ENCODE measurements at regions not wholly inside any gene's neighbourhood (a gene's known extent, or its start where the extent isn't known, plus 50 kb on each side); places are given as distances from the start of the nearest gene placed in this dataset.

GRCh38 chr13:47175172-47175866, 278.5 kb upstream of the HTR2A start:
- no peaks in the 10 kb centered on the region for H3K36me3 ChIP-seq
- H3K9me3 ChIP-seq, result no peaks in the 10 kb centered on the region
- H3K27ac ChIP-seq, result no peak overlapping the region
- TF ChIP-seq CTCF (IDR thresholded peaks at IDR 0.05) (no peak), POLR2A (IDR thresholded peaks at IDR 0.05) (no peak)
- H3K4me3 ChIP-seq, result no peak overlapping the region
- H3K27me3 ChIP-seq, result no peaks in the 10 kb centered on the region
- intact Hi-C loops (cut with DNase I; ENCODE audit: low total_unique reads), result no loop called here
- no peak for DNase-seq
- no peaks in the 10 kb centered on the region for H3K4me1 ChIP-seq

DNA sequence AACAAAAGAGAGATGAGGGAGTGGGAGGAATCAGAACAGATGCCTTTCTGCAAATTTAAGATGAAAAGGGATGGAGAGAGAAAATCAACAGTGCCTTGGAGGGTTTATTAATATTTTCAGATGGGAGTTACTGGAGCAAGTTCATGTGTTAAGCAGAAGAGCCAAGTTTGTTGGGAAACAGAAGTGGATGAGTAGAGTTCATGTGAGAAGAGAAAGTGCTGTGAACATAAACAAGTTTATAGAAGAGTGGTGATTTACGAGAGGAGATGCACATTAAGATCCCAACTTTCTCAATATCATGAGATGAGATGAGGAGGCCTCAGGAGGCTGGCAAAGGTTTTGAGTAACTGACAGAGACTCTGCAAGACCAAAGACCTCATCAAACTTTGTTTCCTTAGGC, 274.1 kb upstream of the HTR2A start:
- H3K4me1 ChIP-seq, result no peaks in the 10 kb centered on the region

DNA sequence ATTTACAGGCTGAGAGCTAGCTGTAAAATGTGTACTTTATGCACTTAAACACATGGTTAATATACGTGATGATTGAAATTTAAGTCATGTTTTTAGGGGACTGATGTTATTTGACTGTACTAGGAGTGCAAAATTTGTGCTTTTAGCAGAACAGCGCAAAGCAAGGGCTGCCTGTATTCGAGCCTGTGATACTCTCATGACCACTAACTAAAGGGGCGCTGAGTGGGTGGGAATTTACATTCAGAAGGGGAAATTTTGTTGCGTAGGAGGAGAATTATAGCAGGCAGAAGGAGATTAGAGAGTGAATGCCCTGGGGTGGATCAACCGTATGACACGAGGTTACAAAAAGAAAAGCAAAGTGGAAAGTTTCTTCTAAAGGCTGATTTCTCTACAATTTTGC, 271.8 kb upstream of the HTR2A start:
- H3K9me3 ChIP-seq, result no peaks in the 10 kb centered on the region
- DNase-seq, result no peak
- no peaks in the 10 kb centered on the region for H3K36me3 ChIP-seq
- H3K27ac ChIP-seq, result no peak overlapping the region
- TF ChIP-seq POLR2A (IDR thresholded peaks at IDR 0.05) (no peak), CTCF (IDR thresholded peaks at IDR 0.05) (no peak)
- no peak overlapping the region for H3K4me3 ChIP-seq
- H3K27me3 ChIP-seq, result no peaks in the 10 kb centered on the region
- intact Hi-C loops (cut with DNase I; ENCODE audit: low total_unique reads), result no loop called here
- H3K4me1 ChIP-seq, result no peaks in the 10 kb centered on the region

More for the DNA sequence above, 274.1 kb upstream of the HTR2A start:
- H3K27ac ChIP-seq, result no peak overlapping the region
- intact Hi-C loops (cut with DNase I; ENCODE audit: low total_unique reads), result no loop called here
- H3K27me3 ChIP-seq, result no peaks in the 10 kb centered on the region
- H3K9me3 ChIP-seq, result no peaks in the 10 kb centered on the region
- TF ChIP-seq CTCF (IDR thresholded peaks at IDR 0.05), result no peak
- no peak for TF ChIP-seq POLR2A (IDR thresholded peaks at IDR 0.05)
- no peaks in the 10 kb centered on the region for H3K36me3 ChIP-seq
- DNase-seq, result no peak
- no peak overlapping the region for H3K4me3 ChIP-seq

GRCh38 chr13:47168066-47168465, 271.2 kb upstream of the HTR2A start:
- intact Hi-C loops (cut with DNase I; ENCODE audit: low total_unique reads), result no loop called here
- Histone ChIP-seq H3K9me3 (no peaks in the 10 kb centered on the region), H3K27me3 (no peaks in the 10 kb centered on the region), H3K4me1 (no peaks in the 10 kb centered on the region), H3K4me3 (no peak overlapping the region), H3K27ac (no peak overlapping the region), H3K36me3 (no peaks in the 10 kb centered on the region)
- TF ChIP-seq POLR2A (IDR thresholded peaks at IDR 0.05) (no peak), CTCF (IDR thresholded peaks at IDR 0.05) (no peak)
- DNase-seq, result no peak

- no peak for TF ChIP-seq CTCF (IDR thresholded peaks at IDR 0.05)
- no peak for TF ChIP-seq POLR2A (IDR thresholded peaks at IDR 0.05)
- no peaks in the 10 kb centered on the region for H3K36me3 ChIP-seq
- no peak overlapping the region for H3K4me3 ChIP-seq
- no peak overlapping the region for H3K27ac ChIP-seq
- H3K4me1 ChIP-seq, result no peaks in the 10 kb centered on the region
- no peaks in the 10 kb centered on the region for H3K27me3 ChIP-seq
- H3K9me3 ChIP-seq, result no peaks in the 10 kb centered on the region
- intact Hi-C loops (cut with DNase I; ENCODE audit: low total_unique reads), result no loop called here
- DNase-seq, result no peak
Measured at GRCh38 chr13:47166336-47166735, 269.5 kb upstream of the HTR2A start.
